GM20431 (cell line): ENCODE measurements at regions not wholly inside any gene's neighbourhood (a gene's known extent, or its start where the extent isn't known, plus 50 kb on each side); places are given as distances from the start of the nearest gene placed in this dataset.

Experiments
- in situ Hi-C: fragments of 300-500 bp; cut with MseI, MboI; formaldehyde crosslinking; loops from one replicate; pipeline ENCODE4 v1.15.0; 2020; ENCODE audit warnings: low sequenced_read_pairs; ENCODE audit not compliant: unreplicated experiment

DNA sequence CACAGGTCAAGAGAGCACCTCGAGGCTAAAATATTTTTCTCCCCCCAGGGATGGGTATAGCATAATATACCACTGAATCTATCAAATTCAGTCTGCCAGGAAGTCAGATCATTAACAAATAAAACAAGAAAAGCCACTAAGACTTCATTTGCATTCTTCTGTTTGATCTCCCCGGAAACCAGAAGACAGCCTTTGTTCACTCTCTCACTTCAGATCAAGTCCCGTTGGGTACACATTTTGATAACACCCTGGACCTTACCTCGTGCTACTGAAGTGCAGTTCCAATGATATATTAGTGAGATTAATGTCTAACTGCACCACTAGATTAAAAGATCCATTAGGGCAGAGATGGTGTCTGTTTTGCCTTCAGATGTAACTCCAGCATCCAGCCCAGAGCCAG, 157.7 kb upstream of the B3GAT2 start:
- in situ Hi-C loops, result no loop called here

DNA sequence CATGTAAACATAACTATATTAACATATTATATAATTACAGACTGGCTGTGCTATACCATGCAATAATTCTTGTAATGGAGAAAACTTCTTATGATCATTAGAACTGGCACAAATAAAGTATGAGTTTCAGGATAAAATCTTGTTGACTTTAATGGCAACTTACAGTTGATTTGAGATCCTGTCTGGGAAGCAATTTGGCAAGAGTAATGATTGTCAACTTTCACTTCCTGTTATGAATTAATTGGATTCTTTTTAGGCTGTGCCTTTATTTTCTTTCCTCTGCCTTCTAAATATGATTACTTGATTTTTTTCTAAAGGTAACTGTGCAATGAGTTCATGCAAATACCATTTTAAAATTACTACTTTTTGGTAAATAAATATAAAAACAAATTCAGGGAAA, 158.1 kb upstream of the B3GAT2 start:
- in situ Hi-C loops, result no loop called here

DNA sequence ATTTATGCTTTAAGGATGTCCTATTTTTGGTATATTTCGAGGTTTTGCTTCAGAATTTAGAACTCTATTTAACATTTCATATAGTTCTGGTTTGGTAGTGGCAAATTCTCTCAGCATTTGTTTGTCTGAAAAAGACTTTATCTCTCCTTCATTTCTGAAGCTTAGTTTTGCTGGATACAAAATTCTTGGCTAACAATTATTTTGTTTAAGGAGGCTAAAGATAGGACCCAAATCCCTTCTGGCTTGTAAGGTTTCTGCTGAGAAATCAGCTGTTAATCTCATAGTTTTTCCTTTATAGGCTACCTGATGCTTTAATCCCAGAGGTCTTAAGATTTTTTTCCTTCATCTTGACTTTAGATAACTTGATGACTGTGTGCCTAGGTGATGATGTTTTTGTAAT, 162.7 kb upstream of the B3GAT2 start:
- in situ Hi-C loops, result no loop called here

DNA sequence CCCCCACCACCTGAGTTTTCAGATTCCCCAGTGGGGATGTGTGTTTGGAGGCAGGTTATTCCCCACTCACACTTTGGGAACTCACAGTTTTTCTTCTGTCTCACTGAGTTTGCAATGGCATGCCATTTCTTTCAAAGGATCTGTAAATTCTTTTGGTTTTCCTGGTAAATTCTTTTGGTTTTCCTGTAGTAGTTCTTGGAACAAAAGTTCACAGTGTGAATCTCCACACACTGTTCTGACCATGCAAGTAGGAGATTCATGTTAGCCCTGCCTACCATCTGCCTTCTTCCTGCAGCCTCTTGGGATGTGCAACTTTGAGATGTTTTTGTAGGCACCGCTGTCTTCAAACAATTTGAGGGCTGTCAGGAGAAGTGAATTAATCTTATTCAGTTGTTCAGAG, 165.6 kb upstream of the OGFRL1 start:
- in situ Hi-C loops, result no loop called here

DNA sequence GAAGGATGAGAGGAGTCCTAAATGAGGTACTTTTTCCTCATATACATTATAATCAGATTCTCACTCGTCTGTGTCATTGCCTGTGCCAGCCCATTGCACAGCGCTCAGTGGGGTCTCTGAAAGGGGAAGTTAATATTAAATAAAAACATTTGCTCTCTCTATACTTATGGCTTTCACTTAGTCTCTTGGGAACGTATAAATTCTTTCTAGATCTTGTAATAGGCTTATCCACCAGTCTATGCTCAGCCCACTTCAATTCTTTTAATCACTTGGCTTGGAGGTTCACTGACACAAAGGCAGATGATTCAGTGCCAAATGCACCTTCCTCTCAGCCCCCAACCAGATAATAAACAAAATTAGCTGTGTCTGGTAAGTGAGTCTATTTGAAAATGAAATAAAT, 164.3 kb upstream of the OGFRL1 start:
- in situ Hi-C loops, result no loop called here

DNA sequence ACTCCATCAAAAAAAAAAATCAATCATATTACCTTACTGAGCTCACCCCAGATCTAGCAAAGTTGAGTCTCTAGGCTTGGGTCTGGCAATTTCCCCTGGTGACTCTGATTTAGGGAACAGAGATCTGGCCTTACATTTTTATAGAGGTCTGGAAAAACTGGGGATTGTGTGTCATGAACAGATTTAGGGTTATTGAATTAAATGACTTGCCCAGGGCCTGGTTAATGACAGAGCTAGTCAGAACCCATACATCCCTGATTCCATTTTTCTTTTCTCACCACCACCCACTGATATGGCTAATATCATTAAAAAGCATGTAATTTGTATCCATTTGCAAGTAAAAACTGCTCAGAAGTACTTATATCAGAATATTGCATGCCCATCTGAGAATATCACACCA, 163.4 kb upstream of the OGFRL1 start:
- in situ Hi-C loops, result no loop called here

DNA sequence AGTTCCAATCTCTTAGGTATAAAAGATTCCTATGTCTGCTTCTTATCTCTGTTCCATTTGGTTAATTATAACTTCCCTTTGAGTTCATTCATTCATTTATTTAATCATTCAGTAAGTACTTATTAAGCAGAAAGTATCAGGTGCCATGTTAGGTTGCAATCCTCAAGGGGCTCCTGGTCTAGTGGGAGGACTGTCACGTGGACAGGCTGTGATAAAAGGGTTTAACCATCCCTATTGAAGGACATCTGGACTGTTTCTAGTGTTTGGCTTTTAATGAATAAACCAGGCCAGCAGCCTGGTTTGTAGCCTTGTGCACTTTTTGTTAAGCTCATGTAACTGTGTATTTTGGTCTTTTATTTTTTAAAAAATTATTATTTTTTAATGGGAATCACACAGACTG, 162.1 kb upstream of the OGFRL1 start:
- in situ Hi-C loops, result no loop called here

DNA sequence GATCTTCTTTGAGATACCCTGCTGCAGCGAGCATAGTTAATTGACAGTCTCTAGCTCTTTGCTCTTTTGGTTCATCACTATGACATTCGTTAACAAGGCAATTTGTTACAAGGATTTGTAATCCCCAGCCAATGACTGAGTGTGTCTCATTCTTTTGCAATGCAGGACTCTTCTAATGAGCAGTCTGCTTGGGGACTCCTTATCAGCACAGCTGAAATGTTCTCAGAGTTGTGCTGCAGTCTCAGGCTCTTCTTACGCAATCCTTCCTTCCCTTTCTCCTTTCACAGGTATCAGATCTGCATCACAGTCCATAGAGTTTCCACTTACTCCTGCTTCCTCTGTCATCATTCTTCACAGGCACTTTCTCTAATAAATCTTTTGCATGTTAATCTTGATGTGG, 161.2 kb upstream of the OGFRL1 start:
- in situ Hi-C loops, result no loop called here

DNA sequence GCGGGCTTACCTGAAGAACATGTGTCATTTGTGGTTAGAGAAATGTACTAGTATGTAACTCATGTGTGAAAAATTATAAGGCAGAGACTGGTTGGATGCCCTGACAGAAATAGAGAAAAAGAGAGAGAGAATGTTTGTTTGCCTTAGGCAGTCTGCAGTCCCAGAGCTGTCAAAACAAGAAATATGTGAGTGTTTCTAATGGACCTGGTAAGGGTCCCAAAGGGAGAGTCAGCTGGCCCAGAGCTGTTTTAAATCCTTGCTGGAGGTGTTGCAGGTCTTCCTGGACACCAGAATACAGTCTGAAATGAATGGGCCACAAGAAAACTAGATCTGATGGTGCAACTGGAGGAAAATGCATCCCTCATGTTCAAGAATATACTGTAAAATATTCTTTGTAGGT, 158.3 kb upstream of the OGFRL1 start:
- in situ Hi-C loops, result no loop called here

DNA sequence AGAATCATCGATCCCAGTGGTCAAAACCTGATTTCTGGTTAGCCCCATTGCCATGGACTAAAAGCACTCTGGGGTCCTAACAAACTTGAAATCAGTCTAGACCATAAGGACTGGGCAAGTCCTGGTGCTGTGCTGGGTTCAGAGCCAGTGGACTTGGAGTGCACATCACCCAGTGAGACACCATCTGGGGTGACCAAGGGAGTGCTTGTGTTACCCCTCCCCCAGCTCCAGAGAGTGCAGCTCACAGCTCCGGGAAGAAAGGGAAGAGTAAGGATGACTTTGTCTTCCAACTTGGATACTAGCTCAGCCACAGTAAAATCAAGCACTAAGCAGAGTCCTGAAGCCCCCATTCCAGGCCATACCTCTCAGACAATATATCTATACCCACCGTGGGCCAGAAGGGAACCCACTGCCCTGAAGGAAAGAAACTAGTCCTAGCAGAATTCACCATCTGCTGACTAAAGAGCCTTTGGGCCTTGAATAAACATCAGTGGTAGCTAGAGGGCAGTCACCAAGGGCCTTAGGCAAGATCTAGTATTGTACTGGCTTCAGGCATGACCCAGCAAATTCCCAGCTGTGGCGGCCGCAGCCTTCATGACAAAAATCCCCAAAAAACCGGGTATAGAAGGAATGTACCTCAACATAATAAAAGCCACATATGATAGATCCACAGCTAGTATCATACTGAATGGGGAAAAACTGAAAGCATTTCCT, 153.5 kb upstream of the OGFRL1 start:
- in situ Hi-C loops, result no loop called here

DNA sequence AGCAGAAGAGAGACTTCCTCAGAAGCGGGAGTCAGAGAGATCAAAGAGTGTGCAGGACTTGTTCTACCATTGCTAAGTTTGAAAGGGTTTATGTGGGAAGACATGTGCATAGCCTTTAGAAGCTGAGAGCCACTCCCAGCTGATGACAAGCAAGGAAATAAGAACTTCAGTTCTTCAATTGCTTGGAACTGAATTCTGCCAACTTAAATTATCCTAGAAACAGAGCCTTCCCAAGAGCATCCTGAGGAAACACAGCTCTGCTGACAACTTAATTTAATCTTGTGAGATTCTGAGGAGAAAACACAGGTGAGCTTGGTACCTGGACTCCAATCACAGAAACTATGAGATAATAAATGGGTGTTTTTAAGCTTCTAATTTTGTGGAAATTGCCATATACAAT, 150.6 kb upstream of the OGFRL1 start:
- in situ Hi-C loops, result no loop called here

DNA sequence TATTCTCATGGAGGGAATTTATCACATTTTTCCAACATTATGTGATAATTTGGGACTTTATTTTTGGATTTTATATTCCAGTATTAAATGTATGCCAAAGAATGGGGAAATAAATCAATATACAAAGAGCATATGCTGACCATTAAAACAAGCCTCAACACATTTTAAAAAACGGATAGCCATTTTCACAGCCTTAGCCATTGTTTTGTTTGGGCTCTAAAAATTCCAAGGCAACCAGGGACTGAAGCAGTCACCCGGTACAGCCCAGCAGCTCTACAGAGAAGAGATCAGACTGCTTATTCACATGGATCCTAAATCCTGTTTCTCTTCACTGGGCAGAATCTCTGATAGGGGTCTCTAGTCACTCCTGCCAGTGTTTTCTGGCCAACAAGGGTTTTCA, 150.2 kb upstream of the OGFRL1 start:
- in situ Hi-C loops, result no loop called here

DNA sequence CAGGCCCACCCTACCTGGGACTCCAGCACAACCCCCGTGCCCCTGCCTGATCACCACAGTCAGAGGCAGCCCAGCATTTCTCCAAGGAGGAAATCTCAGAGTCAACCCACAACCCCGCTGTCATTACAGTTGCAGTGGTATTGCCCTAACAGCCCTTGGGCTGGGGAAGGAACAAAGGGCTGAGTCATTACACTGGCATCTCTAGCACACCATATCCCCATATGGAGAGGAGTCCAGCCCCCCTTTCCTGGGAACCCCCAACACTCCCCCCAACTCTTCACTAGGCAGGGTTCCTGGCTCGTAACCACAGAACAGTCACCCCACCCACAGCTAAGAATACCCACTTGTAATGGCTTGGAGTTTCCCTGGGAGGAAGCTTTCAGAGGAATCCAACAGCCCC, 149.4 kb upstream of the OGFRL1 start:
- in situ Hi-C loops, result no loop called here

DNA sequence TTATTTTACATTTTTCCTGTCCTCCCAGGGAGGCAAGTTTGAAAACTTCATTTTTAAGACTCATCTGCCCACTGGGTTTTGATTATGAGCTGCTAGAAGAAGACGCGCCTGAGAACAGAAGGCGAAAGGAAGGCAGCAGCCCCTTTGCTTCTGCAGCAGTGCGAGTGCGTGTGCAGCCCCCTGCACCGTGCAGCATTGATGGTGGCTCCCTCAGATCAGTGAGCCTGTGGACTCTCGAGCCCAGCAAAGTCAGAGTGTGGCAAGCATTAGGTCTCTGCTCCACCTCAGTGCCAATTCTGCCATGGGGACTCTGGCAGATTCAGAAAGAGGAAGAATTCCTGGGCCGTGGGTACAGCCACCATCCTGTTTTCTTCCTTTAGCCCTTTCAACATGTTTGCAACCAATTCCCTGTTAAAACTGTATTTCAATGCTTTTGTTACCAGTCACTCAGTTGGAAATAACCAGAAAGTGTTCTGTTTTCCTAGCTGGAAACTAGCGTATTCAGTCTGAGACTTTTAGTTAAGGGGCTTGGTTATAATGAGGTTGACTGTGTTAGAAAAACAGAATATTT, 134.8 kb upstream of the OGFRL1 start:
- in situ Hi-C loops, result no loop called here

DNA sequence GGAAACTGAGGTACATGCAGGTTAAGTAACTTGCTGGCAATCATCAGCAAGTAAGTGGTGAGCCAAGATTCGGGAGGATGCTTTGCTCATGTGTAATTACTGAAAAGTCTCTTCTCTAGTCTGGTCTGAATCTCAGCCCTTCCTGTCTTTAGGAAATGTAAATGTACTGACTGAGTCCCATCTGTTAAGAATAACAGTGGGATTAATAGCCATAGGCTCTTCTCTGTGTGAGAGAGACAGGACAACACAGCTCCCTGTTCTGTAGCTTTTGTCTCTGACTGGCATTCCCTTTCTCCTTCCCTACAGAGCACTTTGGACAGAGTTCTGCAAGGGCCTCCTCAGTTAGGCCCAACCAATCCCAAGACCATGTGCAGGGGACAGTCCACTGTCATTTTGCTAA, 131.3 kb upstream of the OGFRL1 start:
- in situ Hi-C loops, result no loop called here

DNA sequence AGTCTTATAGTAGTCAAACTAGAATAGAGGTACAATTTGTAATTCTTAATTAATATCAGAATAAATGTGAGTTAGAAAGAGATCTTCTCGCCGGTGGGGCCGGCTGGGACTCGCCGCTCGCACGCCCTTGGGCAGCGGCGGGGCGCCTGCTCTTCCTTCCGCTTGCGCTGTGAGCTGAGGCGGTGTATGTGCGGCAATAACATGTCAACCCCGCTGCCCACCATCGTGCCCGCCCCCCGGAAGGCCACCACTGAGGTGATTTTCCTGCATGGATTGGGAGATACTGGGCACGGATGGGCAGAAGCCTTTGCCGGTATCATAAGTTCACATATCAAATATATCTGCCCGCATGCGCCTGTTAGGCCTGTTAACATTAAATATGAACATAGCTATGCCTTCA, 123.7 kb upstream of the OGFRL1 start:
- in situ Hi-C loops, result no loop called here

DNA sequence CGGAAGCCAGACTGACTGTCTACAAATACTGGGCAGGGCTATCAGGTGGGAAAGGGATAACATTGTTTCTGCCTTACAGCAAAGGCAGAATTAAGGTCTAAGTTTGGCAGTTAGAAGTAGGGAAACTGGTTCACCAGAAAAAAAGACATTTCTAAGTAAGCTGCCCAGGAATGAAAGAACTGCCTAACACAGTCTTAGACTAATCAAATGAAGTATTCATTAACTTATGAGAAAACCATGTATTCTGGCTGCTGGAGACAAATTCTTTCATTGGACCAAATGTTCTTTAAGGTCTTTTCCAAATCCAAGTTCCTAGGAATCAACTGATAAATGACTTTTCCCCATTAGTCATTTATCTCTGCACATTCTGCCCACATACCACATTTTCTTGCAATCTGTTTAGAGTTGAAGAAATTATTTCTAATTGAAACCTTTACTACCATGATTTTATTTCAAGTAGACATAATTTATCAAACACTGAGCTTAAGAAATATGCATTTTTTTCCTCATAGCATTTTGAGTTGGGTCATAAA, 120.3 kb upstream of the OGFRL1 start:
- in situ Hi-C loops, result no loop called here

DNA sequence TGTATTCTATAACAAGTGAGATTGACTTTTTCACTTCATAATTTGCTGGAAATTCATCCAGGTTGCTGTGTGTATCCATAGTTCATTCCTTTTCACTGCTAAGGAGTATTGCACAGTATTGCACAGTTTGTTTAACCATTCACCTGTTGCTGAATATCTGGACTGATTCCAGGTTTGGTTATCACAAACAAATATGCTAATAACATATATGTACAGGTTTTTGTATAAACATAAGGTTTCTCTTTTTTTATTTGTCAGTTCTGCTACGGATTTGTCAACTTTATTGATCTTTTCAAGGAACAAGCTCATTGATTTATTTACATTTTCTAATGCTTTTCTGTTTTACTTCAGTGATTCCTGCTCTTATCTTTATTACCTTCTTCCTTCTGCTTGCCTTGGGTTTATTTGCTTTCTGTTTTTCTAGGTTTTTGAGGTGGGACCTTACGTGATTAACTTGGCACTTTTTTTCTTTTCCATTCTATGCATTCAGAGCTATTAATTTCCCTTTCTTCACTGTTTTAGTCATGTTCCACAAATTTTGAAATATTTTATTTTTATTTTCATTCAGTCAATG, 117.0 kb upstream of the OGFRL1 start:
- in situ Hi-C loops, result no loop called here

DNA sequence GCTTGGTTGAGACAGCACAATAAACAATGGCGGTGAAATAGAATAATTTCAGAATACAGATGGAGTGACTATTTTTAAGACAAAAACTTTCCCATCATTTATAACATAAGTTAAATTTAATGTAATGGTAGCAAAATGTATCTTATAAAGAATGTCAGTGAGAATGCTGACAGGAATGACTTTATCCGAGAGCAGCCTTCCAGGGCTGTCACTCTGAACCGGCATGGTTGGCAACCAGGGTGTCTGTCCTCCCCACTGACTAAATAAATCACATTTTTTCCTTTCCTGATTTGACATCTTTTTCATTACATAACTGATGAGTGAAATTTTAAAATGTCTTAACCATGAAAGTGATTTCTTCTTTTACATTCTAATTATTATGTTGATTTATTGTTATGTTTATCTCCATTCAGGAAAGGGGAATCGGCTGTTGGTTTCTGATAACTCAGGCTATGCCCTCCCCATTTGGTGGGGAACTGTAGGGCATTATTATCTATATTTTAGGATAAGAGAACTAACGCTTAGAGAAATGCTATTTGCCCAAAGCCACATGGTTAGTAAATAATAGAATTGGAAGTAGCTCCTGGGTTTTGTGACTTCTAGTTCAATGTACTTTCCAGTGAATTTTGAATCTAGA, 109.2 kb upstream of the OGFRL1 start:
- in situ Hi-C loops, result loop anchor here (25.0 kb wide), 1 partner anchor 158 kb away; no protein-coding TSS in a partner anchor

DNA sequence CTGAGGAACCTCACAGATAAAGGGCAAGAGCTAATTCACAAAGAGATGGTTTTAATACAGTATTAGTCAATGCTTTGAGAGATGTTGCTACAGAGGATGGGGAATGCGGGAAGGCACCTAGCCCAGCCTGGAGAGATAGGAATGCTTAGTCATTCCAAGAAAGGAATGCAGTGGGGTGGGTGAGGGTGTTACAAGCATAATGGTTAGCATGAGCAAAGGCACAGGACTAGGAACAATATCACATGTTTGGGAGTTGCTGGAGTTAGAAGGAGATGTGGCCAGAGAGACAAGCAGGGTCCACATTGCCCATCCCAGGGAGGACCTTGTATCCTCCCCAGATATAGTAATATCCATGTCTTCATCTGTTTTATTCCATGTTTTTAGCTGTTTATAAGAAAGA, 107.0 kb upstream of the OGFRL1 start:
- in situ Hi-C loops, result loop anchor here (25.0 kb wide), 1 partner anchor 156 kb away; no protein-coding TSS in a partner anchor

DNA sequence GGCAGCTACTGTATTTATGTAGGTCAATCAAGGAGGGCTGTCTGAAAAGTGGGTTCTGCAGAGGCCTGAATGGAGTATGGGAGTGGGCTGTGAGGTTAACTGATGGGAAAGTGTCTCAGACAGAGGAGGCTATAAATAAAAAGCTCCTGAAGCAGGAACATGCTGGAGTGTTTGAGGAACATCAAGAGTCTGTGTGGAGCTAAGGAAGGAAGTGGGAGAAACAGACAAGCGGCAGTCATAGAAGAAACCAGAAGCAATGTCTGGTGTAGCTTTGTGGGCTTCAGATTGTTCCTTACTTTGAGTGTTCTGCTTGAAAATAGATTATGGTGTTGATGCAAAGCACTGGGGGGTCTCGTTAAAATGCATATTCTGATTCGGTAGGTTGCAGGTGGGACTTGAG, 101.5 kb upstream of the OGFRL1 start:
- in situ Hi-C loops, result loop anchor here (25.0 kb wide), 1 partner anchor 150 kb away; no protein-coding TSS in a partner anchor
